DOHH2 (cell line): ENCODE measurements at regions not wholly inside any gene's neighbourhood (a gene's known extent, or its start where the extent isn't known, plus 50 kb on each side); places are given as distances from the start of the nearest gene placed in this dataset.

Experiments
- CTCF ChIP-seq: fragments of 200-600 bp; sonication (generic); IDR thresholded peaks from one replicate; pipeline ENCODE4 v1.5.1; 2014; ENCODE audit warnings: antibody characterized with exemption, mild to moderate bottlenecking, low read depth, low read length; ENCODE audit not compliant: poor library complexity, severe bottlenecking
- EZH2phosphoT487 ChIP-seq: fragments of 200-600 bp; sonication (generic); IDR thresholded peaks from 2 replicates; pipeline ENCODE4 v1.6.1; 2017; ENCODE audit warnings: borderline replicate concordance, mild to moderate bottlenecking, antibody characterized with exemption, low read length, moderate library complexity, mixed read lengths

- TF ChIP-seq CTCF (no peak), EZH2phosphoT487 (no peak)
Observed at GRCh38 chr2:38201784-38202183, 125.8 kb upstream of the CYP1B1 start.
